ENCODE measurements at regions not wholly inside any gene's neighbourhood (a gene's known extent, or its start where the extent isn't known, plus 50 kb on each side); places are given as distances from the start of the nearest gene placed in this dataset.

- DNase-seq (ENCODE audit: low read depth, low spot score), result no peak
- no peaks in the 10 kb centered on the region for H3K36me3 ChIP-seq (ENCODE audit: insufficient read depth, insufficient read length, low read length)
- H3K4me3 ChIP-seq (ENCODE audit: insufficient read length, low read depth), result no peak overlapping the region
- H3K9ac ChIP-seq (ENCODE audit: insufficient read length, low read depth), result no peak overlapping the region
- H3K4me1 ChIP-seq (ENCODE audit: insufficient read depth, insufficient read length), result no peaks in the 10 kb centered on the region
- H3K9me3 ChIP-seq (ENCODE audit: insufficient read depth, low read length), result no peaks in the 10 kb centered on the region
- no peak for TF ChIP-seq YY1 (IDR thresholded peaks at IDR 0.05; ENCODE audit: insufficient read depth, insufficient read length)
- no peak for TF ChIP-seq ZNF274 (IDR thresholded peaks at IDR 0.05; ENCODE audit: low read depth, low read length)
- TF ChIP-seq SUZ12 (IDR thresholded peaks at IDR 0.05; ENCODE audit: extremely low read depth, insufficient read depth, insufficient read length), result no peak
- H3K27me3 ChIP-seq (ENCODE audit: insufficient read depth, insufficient read length), result no peaks in the 10 kb centered on the region
Observed at GRCh38 chr5:86885011-86885410, 267.3 kb downstream of the COX7C start.

GRCh38 chr5:86885489-86886230 lies 267.9 kb downstream of the COX7C start:
- H3K4me1 ChIP-seq (ENCODE audit: insufficient read depth, insufficient read length), result no peaks in the 10 kb centered on the region
- H3K27me3 ChIP-seq (ENCODE audit: insufficient read depth, insufficient read length), result no peaks in the 10 kb centered on the region
- DNase-seq (ENCODE audit: low read depth, low spot score), result no peak
- no peak for TF ChIP-seq YY1 (IDR thresholded peaks at IDR 0.05; ENCODE audit: insufficient read depth, insufficient read length)
- TF ChIP-seq SUZ12 (IDR thresholded peaks at IDR 0.05; ENCODE audit: extremely low read depth, insufficient read depth, insufficient read length), result no peak
- TF ChIP-seq ZNF274 (IDR thresholded peaks at IDR 0.05; ENCODE audit: low read depth, low read length), result no peak
- H3K4me3 ChIP-seq (ENCODE audit: insufficient read length, low read depth), result no peak overlapping the region
- no peaks in the 10 kb centered on the region for H3K36me3 ChIP-seq (ENCODE audit: insufficient read depth, insufficient read length, low read length)
- no peaks in the 10 kb centered on the region for H3K9me3 ChIP-seq (ENCODE audit: insufficient read depth, low read length)
- no peak overlapping the region for H3K9ac ChIP-seq (ENCODE audit: insufficient read length, low read depth)

DNA sequence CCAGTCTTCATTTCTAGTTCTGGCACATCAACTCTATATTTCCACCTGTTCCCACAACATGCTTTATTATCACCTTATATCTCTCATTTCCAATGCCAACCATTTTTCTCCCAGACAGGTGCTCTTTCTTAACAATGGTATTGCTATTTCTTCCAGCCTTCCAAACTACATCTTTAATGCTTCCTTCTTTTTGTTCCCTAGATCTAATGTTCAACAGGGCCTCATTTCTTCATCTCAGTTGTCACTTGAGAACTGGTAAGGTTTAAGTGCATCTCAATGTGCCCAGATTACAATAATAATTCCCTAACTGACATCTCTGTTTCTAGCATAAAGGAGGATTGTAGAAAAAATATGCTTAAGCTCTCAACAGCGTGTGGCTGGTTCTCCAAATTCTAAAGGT lies 272.6 kb downstream of the COX7C start:
- no peaks in the 10 kb centered on the region for H3K9me3 ChIP-seq (ENCODE audit: insufficient read depth, low read length)
- TF ChIP-seq SUZ12 (IDR thresholded peaks at IDR 0.05; ENCODE audit: extremely low read depth, insufficient read depth, insufficient read length) (no peak), YY1 (IDR thresholded peaks at IDR 0.05; ENCODE audit: insufficient read depth, insufficient read length) (no peak), ZNF274 (IDR thresholded peaks at IDR 0.05; ENCODE audit: low read depth, low read length) (no peak)
- no peak overlapping the region for H3K4me3 ChIP-seq (ENCODE audit: insufficient read length, low read depth)
- no peaks in the 10 kb centered on the region for H3K4me1 ChIP-seq (ENCODE audit: insufficient read depth, insufficient read length)
- H3K9ac ChIP-seq (ENCODE audit: insufficient read length, low read depth), result no peak overlapping the region
- H3K36me3 ChIP-seq (ENCODE audit: insufficient read depth, insufficient read length, low read length), result no peaks in the 10 kb centered on the region
- H3K27me3 ChIP-seq (ENCODE audit: insufficient read depth, insufficient read length), result no peaks in the 10 kb centered on the region
- no peak for DNase-seq (ENCODE audit: low read depth, low spot score)

- H3K36me3 ChIP-seq (ENCODE audit: insufficient read depth, insufficient read length, low read length), result no peaks in the 10 kb centered on the region
- no peak overlapping the region for H3K4me3 ChIP-seq (ENCODE audit: insufficient read length, low read depth)
- TF ChIP-seq ZNF274 (IDR thresholded peaks at IDR 0.05; ENCODE audit: low read depth, low read length), result no peak
- no peak for TF ChIP-seq SUZ12 (IDR thresholded peaks at IDR 0.05; ENCODE audit: extremely low read depth, insufficient read depth, insufficient read length)
- TF ChIP-seq YY1 (IDR thresholded peaks at IDR 0.05; ENCODE audit: insufficient read depth, insufficient read length), result no peak
- H3K9me3 ChIP-seq (ENCODE audit: insufficient read depth, low read length), result no peaks in the 10 kb centered on the region
- no peak for DNase-seq (ENCODE audit: low read depth, low spot score)
- no peak overlapping the region for H3K9ac ChIP-seq (ENCODE audit: insufficient read length, low read depth)
- H3K27me3 ChIP-seq (ENCODE audit: insufficient read depth, insufficient read length), result no peaks in the 10 kb centered on the region
- no peaks in the 10 kb centered on the region for H3K4me1 ChIP-seq (ENCODE audit: insufficient read depth, insufficient read length)
Observed at GRCh38 chr5:86894056-86894455, 276.3 kb downstream of the COX7C start.

DNA sequence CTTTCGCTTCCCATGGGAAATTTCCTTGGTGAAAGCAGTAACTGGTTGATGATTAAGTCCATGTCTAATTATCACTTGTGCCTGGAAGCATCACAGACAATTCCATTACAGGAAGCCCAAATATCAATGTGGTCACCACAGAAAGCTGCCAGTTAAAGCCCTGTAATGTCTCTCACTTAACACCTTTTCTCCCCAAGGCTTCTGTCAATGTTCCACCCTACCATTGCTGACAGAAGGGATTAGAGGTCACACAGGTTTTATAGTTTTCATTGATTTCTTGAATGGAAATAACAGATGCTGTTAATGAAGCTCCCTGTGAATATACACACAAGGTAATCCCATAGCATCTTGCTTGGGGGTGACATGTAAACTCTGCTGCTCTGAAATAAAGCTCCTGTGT lies 279.2 kb downstream of the COX7C start:
- no peaks in the 10 kb centered on the region for H3K9me3 ChIP-seq (ENCODE audit: insufficient read depth, low read length)
- no peaks in the 10 kb centered on the region for H3K4me1 ChIP-seq (ENCODE audit: insufficient read depth, insufficient read length)
- H3K36me3 ChIP-seq (ENCODE audit: insufficient read depth, insufficient read length, low read length), result no peaks in the 10 kb centered on the region
- H3K9ac ChIP-seq (ENCODE audit: insufficient read length, low read depth), result no peak overlapping the region
- no peak for TF ChIP-seq SUZ12 (IDR thresholded peaks at IDR 0.05; ENCODE audit: extremely low read depth, insufficient read depth, insufficient read length)
- no peak for TF ChIP-seq YY1 (IDR thresholded peaks at IDR 0.05; ENCODE audit: insufficient read depth, insufficient read length)
- TF ChIP-seq ZNF274 (IDR thresholded peaks at IDR 0.05; ENCODE audit: low read depth, low read length), result no peak
- DNase-seq (ENCODE audit: low read depth, low spot score), result no peak
- no peak overlapping the region for H3K4me3 ChIP-seq (ENCODE audit: insufficient read length, low read depth)
- H3K27me3 ChIP-seq (ENCODE audit: insufficient read depth, insufficient read length), result no peaks in the 10 kb centered on the region

- Histone ChIP-seq H3K36me3 (ENCODE audit: insufficient read depth, insufficient read length, low read length) (no peaks in the 10 kb centered on the region), H3K4me1 (ENCODE audit: insufficient read depth, insufficient read length) (no peaks in the 10 kb centered on the region), H3K9ac (ENCODE audit: insufficient read length, low read depth) (no peak overlapping the region), H3K27me3 (ENCODE audit: insufficient read depth, insufficient read length) (no peaks in the 10 kb centered on the region), H3K9me3 (ENCODE audit: insufficient read depth, low read length) (no peaks in the 10 kb centered on the region), H3K4me3 (ENCODE audit: insufficient read length, low read depth) (no peak overlapping the region)
- TF ChIP-seq ZNF274 (IDR thresholded peaks at IDR 0.05; ENCODE audit: low read depth, low read length) (no peak), YY1 (IDR thresholded peaks at IDR 0.05; ENCODE audit: insufficient read depth, insufficient read length) (no peak), SUZ12 (IDR thresholded peaks at IDR 0.05; ENCODE audit: extremely low read depth, insufficient read depth, insufficient read length) (no peak)
- no peak for DNase-seq (ENCODE audit: low read depth, low spot score)
Observed at GRCh38 chr5:86909418-86910295, 291.9 kb downstream of the COX7C start.

GRCh38 chr5:86917117-86917579 lies 299.4 kb downstream of the COX7C start:
- DNase-seq (ENCODE audit: low read depth, low spot score), result no peak
- Histone ChIP-seq H3K27me3 (ENCODE audit: insufficient read depth, insufficient read length) (no peaks in the 10 kb centered on the region), H3K4me3 (ENCODE audit: insufficient read length, low read depth) (no peak overlapping the region), H3K9me3 (ENCODE audit: insufficient read depth, low read length) (no peaks in the 10 kb centered on the region; the same call in 1 of the 2 replicates), H3K9ac (ENCODE audit: insufficient read length, low read depth) (no peak overlapping the region), H3K36me3 (ENCODE audit: insufficient read depth, insufficient read length, low read length) (no peaks in the 10 kb centered on the region), H3K4me1 (ENCODE audit: insufficient read depth, insufficient read length) (no peaks in the 10 kb centered on the region)
- no peak for TF ChIP-seq SUZ12 (IDR thresholded peaks at IDR 0.05; ENCODE audit: extremely low read depth, insufficient read depth, insufficient read length)
- no peak for TF ChIP-seq YY1 (IDR thresholded peaks at IDR 0.05; ENCODE audit: insufficient read depth, insufficient read length)
- TF ChIP-seq ZNF274 (IDR thresholded peaks at IDR 0.05; ENCODE audit: low read depth, low read length), result no peak

Measured in NT2/D1 (cell line).